Loucy (cell line): ENCODE measurements at regions not wholly inside any gene's neighbourhood (a gene's known extent, or its start where the extent isn't known, plus 50 kb on each side); places are given as distances from the start of the nearest gene placed in this dataset.

Experiments used
- H2AFZ ChIP-seq: fragments of 200-600 bp; sonication (generic); 2 replicates; pipeline ENCODE4 v1.6.0; 2016; ENCODE audit warnings: antibody characterized with exemption, mild to moderate bottlenecking, low read length, moderate library complexity
- H3F3A ChIP-seq: fragments of 200-600 bp; 2 replicates; pipeline ENCODE4 v1.6.0; 2016; ENCODE audit warnings: antibody characterized with exemption, low read depth, mild to moderate bottlenecking
- H3K27me3 ChIP-seq: fragments of 200-600 bp; sonication (generic); 2 replicates; pipeline ENCODE4 v1.6.1; 2014; ENCODE audit warnings: low read length, mild to moderate bottlenecking; ENCODE audit not compliant: insufficient read depth, poor library complexity, severe bottlenecking
- H3K36me3 ChIP-seq: fragments of 200-600 bp; sonication (generic); 2 replicates; pipeline ENCODE4 v1.6.1; 2016; ENCODE audit warnings: low read length; ENCODE audit not compliant: insufficient read depth
- H3K4me1 ChIP-seq: fragments of 200-600 bp; sonication (generic); 2 replicates; pipeline ENCODE4 v1.5.1; 2014; ENCODE audit warnings: low read length, mild to moderate bottlenecking; ENCODE audit not compliant: insufficient read depth, poor library complexity, severe bottlenecking
- H3K4me2 ChIP-seq: fragments of 200-600 bp; sonication (generic); 2 replicates; pipeline ENCODE4 v1.6.0; 2014; ENCODE audit warnings: antibody characterized with exemption, low read length, low read depth, mild to moderate bottlenecking; ENCODE audit not compliant: poor library complexity, severe bottlenecking
- H3K4me3 ChIP-seq: fragments of 200-600 bp; sonication (generic); 2 replicates; pipeline ENCODE4 v1.5.1; 2014; ENCODE audit warnings: low read length, mild to moderate bottlenecking, mixed read lengths; ENCODE audit not compliant: poor library complexity, severe bottlenecking
- H3K79me2 ChIP-seq: fragments of 200-600 bp; sonication (generic); 2 replicates; pipeline ENCODE4 v1.6.1; 2014; ENCODE audit warnings: low read length; ENCODE audit not compliant: insufficient read depth
- H3K9ac ChIP-seq: fragments of 200-600 bp; sonication (generic); 2 replicates; pipeline ENCODE4 v1.6.0; 2014; ENCODE audit warnings: mild to moderate bottlenecking, low read depth, low read length, moderate library complexity; ENCODE audit not compliant: poor library complexity, severe bottlenecking
- H3K9me2 ChIP-seq: fragments of 200-600 bp; sonication (generic); replicated peaks from 2 replicates; pipeline ENCODE4 v1.6.1; 2016; ENCODE audit warnings: low read depth, low read length, mixed read lengths
- H3K9me3 ChIP-seq: fragments of 200-600 bp; sonication (generic); 2 replicates; pipeline ENCODE4 v1.6.1; 2014; ENCODE audit warnings: mild to moderate bottlenecking, antibody characterized with exemption, low read length, low read depth; ENCODE audit not compliant: insufficient read depth
- H4K20me1 ChIP-seq: fragments of 200-600 bp; sonication (generic); 2 replicates; pipeline ENCODE4 v1.6.0; 2014; ENCODE audit warnings: antibody characterized with exemption, low read length, mild to moderate bottlenecking; ENCODE audit not compliant: insufficient read depth, poor library complexity, severe bottlenecking
- CTCF ChIP-seq: fragments of 200-600 bp; sonication (generic); conservative IDR thresholded peaks from 2 replicates; pipeline ENCODE4 v1.5.1; 2014; ENCODE audit warnings: mild to moderate bottlenecking, antibody characterized with exemption, low read length
- EZH2phosphoT487 ChIP-seq: fragments of 200-600 bp; IDR thresholded peaks from 2 replicates; pipeline ENCODE4 v1.6.1; 2018; ENCODE audit warnings: antibody characterized with exemption, mild to moderate bottlenecking, moderate library complexity, borderline replicate concordance

- no peaks in the 10 kb centered on the region for H4K20me1 ChIP-seq
- H3K9me2 ChIP-seq = no peaks in the 10 kb centered on the region
- H3K4me2 ChIP-seq = no peak overlapping the region
- H2AFZ ChIP-seq = no peak overlapping the region
- no peaks in the 10 kb centered on the region for H3K27me3 ChIP-seq
- no peak for TF ChIP-seq EZH2phosphoT487
- no peak for TF ChIP-seq CTCF
- H3F3A ChIP-seq = no peaks in the 10 kb centered on the region
- no peaks in the 10 kb centered on the region for H3K36me3 ChIP-seq
- no peaks in the 10 kb centered on the region for H3K4me1 ChIP-seq
- no peaks in the 10 kb centered on the region for H3K79me2 ChIP-seq
- no peak overlapping the region for H3K4me3 ChIP-seq
- H3K9ac ChIP-seq = no peak overlapping the region
- H3K9me3 ChIP-seq = no peaks in the 10 kb centered on the region
Observed at GRCh38 chr13:83327091-83327490, 555.2 kb downstream of the SLITRK1 start.

GRCh38 chr13:83325125-83325853, 557.0 kb downstream of the SLITRK1 start:
- Histone ChIP-seq H3K4me2 (no peak overlapping the region), H3K9ac (no peak overlapping the region), H3K4me1 (no peaks in the 10 kb centered on the region), H3F3A (no peaks in the 10 kb centered on the region), H3K27me3 (no peaks in the 10 kb centered on the region), H4K20me1 (no peaks in the 10 kb centered on the region), H2AFZ (no peak overlapping the region), H3K9me2 (no peaks in the 10 kb centered on the region), H3K36me3 (no peaks in the 10 kb centered on the region), H3K4me3 (no peak overlapping the region), H3K79me2 (no peaks in the 10 kb centered on the region), H3K9me3 (no peaks in the 10 kb centered on the region)
- TF ChIP-seq CTCF (no peak), EZH2phosphoT487 (no peak)

GRCh38 chr13:83311886-83312577, 570.2 kb downstream of the SLITRK1 start:
- Histone ChIP-seq H3K36me3 (no peaks in the 10 kb centered on the region), H3K9ac (no peak overlapping the region), H3K79me2 (no peaks in the 10 kb centered on the region), H3K9me3 (no peaks in the 10 kb centered on the region), H3K9me2 (0 out of 2 replicates have a peak, but pooled peaks cover 3% of the 10 kb centered on the region), H3K27me3 (no peaks in the 10 kb centered on the region), H3K4me2 (no peak overlapping the region), H3K4me3 (no peak overlapping the region), H2AFZ (no peak overlapping the region), H3K4me1 (no peaks in the 10 kb centered on the region), H3F3A (no peaks in the 10 kb centered on the region), H4K20me1 (no peaks in the 10 kb centered on the region)
- TF ChIP-seq CTCF (no peak), EZH2phosphoT487 (no peak)
